ENCODE measurements at regions not wholly inside any gene's neighbourhood (a gene's known extent, or its start where the extent isn't known, plus 50 kb on each side); places are given as distances from the start of the nearest gene placed in this dataset.

- peak; percentile 46 for DNase-seq (ENCODE audit: low read depth)
These were observed 689.4 kb upstream of the WWC1 start for GRCh38 chr5:167602067-167602466.

GRCh38 chr5:167603135-167603534, 688.3 kb upstream of the WWC1 start:
- DNase-seq (ENCODE audit: low read depth), result no peak

- DNase-seq (ENCODE audit: low read depth), result no peak
These were observed 682.8 kb upstream of the WWC1 start for GRCh38 chr5:167608390-167609272.

- no peak for DNase-seq (ENCODE audit: low read depth)
These were observed 677.0 kb upstream of the WWC1 start for GRCh38 chr5:167614294-167615021.

GRCh38 chr5:167616043-167616890, 675.2 kb upstream of the WWC1 start:
- no peak for DNase-seq (ENCODE audit: low read depth)

GRCh38 chr5:167623354-167623753, 668.1 kb upstream of the WWC1 start:
- DNase-seq (ENCODE audit: low read depth), result no peak

GRCh38 chr5:167624053-167624452, 667.4 kb upstream of the WWC1 start:
- no peak for DNase-seq (ENCODE audit: low read depth)

- no peak for DNase-seq (ENCODE audit: low read depth)
These were observed 664.9 kb upstream of the WWC1 start for GRCh38 chr5:167626341-167627123.

GRCh38 chr5:167629634-167630033, 661.8 kb upstream of the WWC1 start:
- DNase-seq (ENCODE audit: low read depth), result no peak

- no peak for DNase-seq (ENCODE audit: low read depth)
These were observed 660.3 kb upstream of the WWC1 start for GRCh38 chr5:167631191-167631590.

- DNase-seq (ENCODE audit: low read depth), result no peak
These were observed 658.3 kb upstream of the WWC1 start for GRCh38 chr5:167633114-167633513.

GRCh38 chr5:167633931-167634341, 657.5 kb upstream of the WWC1 start:
- peak; percentile 97 for DNase-seq (ENCODE audit: low read depth)

- DNase-seq (ENCODE audit: low read depth), result peak; percentile 87
These were observed 657.0 kb upstream of the WWC1 start for GRCh38 chr5:167634432-167634831.

- DNase-seq (ENCODE audit: low read depth), result no peak
These were observed 652.6 kb upstream of the WWC1 start for GRCh38 chr5:167638816-167639215.

- DNase-seq (ENCODE audit: low read depth), result no peak
These were observed 652.2 kb upstream of the WWC1 start for GRCh38 chr5:167639273-167639672.

GRCh38 chr5:167639766-167640165, 651.7 kb upstream of the WWC1 start:
- DNase-seq (ENCODE audit: low read depth), result no peak

- no peak for DNase-seq (ENCODE audit: low read depth)
These were observed 649.3 kb upstream of the WWC1 start for GRCh38 chr5:167642181-167642580.

GRCh38 chr5:167642779-167643517, 648.5 kb upstream of the WWC1 start:
- peak; percentile 96 for DNase-seq (ENCODE audit: low read depth)

- no peak for DNase-seq (ENCODE audit: low read depth)
These were observed 647.7 kb upstream of the WWC1 start for GRCh38 chr5:167643631-167644280.

- no peak for DNase-seq (ENCODE audit: low read depth)
These were observed 646.8 kb upstream of the WWC1 start for GRCh38 chr5:167644619-167645018.

All from GM04504 (cell line).